A673 (cell line): ENCODE measurements at regions not wholly inside any gene's neighbourhood (a gene's known extent, or its start where the extent isn't known, plus 50 kb on each side); places are given as distances from the start of the nearest gene placed in this dataset.

Experiments
- BruUV-seq: library from RNA; stranded (reverse); fragments of 400-500 nt; replicated peaks from 2 replicates; lab custom pipeline; 2021; lab: Mats Ljungman, UMichigan
- CTCF ChIA-PET: fragments of 300-600 bp; sonication (Branson Sonifier 250); formaldehyde crosslinking; loops from one replicate; lab custom pipeline; 2022; ENCODE audit warnings: antibody characterized with exemption; lab: Charles Lee
- POLR2A ChIA-PET: fragments of 300-600 bp; sonication (Branson Sonifier 250); formaldehyde crosslinking; loops from one replicate; lab custom pipeline; 2022; ENCODE audit warnings: antibody characterized with exemption; ENCODE audit not compliant: low non-redundant PET; lab: Charles Lee
- DNase-seq: peaks from one replicate; pipeline ENCODE4 v3.0.0-alpha.2; 2015; ENCODE audit warnings: low spot score
- H3K27ac ChIP-seq: fragments of 200-600 bp; sonication (generic); 2 replicates; pipeline ENCODE4 v1.5.1; 2016; ENCODE audit warnings: mixed run types, low read depth, mild to moderate bottlenecking, mixed read lengths, antibody characterized with exemption, low read length; ENCODE audit not compliant: poor library complexity, severe bottlenecking
- H3K27me3 ChIP-seq: fragments of 200-600 bp; sonication (generic); replicated peaks from 2 replicates; pipeline ENCODE4 v1.6.1; 2017; ENCODE audit warnings: mixed run types, low read depth, mild to moderate bottlenecking, mixed read lengths, antibody characterized with exemption, low read length; ENCODE audit not compliant: insufficient read depth, poor library complexity
- H3K36me3 ChIP-seq: fragments of 200-600 bp; sonication (generic); 2 replicates; pipeline ENCODE4 v1.6.1; 2016; ENCODE audit warnings: mixed run types, mild to moderate bottlenecking, mixed read lengths, antibody characterized with exemption, low read length; ENCODE audit not compliant: insufficient read depth, poor library complexity, severe bottlenecking
- H3K4me1 ChIP-seq: fragments of 200-600 bp; sonication (generic); 2 replicates; pipeline ENCODE4 v1.6.1; 2017; ENCODE audit warnings: mixed run types, mild to moderate bottlenecking, mixed read lengths, antibody characterized with exemption, low read length; ENCODE audit not compliant: insufficient read depth, poor library complexity, severe bottlenecking
- H3K4me3 ChIP-seq: fragments of 200-600 bp; sonication (generic); 2 replicates; pipeline ENCODE4 v1.5.1; 2016; ENCODE audit warnings: low read depth, mixed run types, mild to moderate bottlenecking, mixed read lengths, low read length; ENCODE audit not compliant: poor library complexity, severe bottlenecking
- H3K9me3 ChIP-seq: fragments of 200-600 bp; sonication (generic); 2 replicates; pipeline ENCODE4 v1.6.1; 2016; ENCODE audit warnings: mixed run types, low read depth, mild to moderate bottlenecking, mixed read lengths, antibody characterized with exemption, low read length; ENCODE audit not compliant: poor library complexity, severe bottlenecking
- EZH2 ChIP-seq: fragments of 200-600 bp; sonication (generic); IDR thresholded peaks from 2 replicates; pipeline ENCODE4 v1.6.1; 2017; ENCODE audit warnings: borderline replicate concordance, low read depth, mild to moderate bottlenecking, mixed read lengths, antibody characterized with exemption, low read length; ENCODE audit not compliant: poor library complexity, severe bottlenecking
- intact Hi-C: fragments of 100-400 bp; cut with micrococcal nuclease; formaldehyde crosslinking; loops from one replicate; pipeline ENCODE4 v1.10.0; 2022; ENCODE audit not compliant: unreplicated experiment
- TF ChIP-seq, protein P1 (sequence below): fragments of 300-800, 200-600 bp; sonication (generic); conservative IDR thresholded peaks from 2 replicates; pipeline ENCODE4 v1.5.1; 2017; ENCODE audit warnings: low read depth, mild to moderate bottlenecking, antibody characterized with exemption, low read length, moderate library complexity, mixed read lengths

GRCh38 chr2:12223732-12224131, 477.3 kb downstream of the LPIN1 start:
- ChIA-PET CTCF (no interaction called here), POLR2A (no interaction called here)
- no peak for DNase-seq
- Histone ChIP-seq H3K27ac (no peak overlapping the region), H3K4me3 (no peak overlapping the region), H3K27me3 (no peaks in the 10 kb centered on the region), H3K9me3 (peaks cover 19% of the 10 kb centered on the region), H3K4me1 (no peaks in the 10 kb centered on the region), H3K36me3 (no peaks in the 10 kb centered on the region)
- intact Hi-C loops: no loop called here
- BruUV-seq: no TSS peak
- TF ChIP-seq EZH2: no peak
- TF ChIP-seq, protein P1, sequence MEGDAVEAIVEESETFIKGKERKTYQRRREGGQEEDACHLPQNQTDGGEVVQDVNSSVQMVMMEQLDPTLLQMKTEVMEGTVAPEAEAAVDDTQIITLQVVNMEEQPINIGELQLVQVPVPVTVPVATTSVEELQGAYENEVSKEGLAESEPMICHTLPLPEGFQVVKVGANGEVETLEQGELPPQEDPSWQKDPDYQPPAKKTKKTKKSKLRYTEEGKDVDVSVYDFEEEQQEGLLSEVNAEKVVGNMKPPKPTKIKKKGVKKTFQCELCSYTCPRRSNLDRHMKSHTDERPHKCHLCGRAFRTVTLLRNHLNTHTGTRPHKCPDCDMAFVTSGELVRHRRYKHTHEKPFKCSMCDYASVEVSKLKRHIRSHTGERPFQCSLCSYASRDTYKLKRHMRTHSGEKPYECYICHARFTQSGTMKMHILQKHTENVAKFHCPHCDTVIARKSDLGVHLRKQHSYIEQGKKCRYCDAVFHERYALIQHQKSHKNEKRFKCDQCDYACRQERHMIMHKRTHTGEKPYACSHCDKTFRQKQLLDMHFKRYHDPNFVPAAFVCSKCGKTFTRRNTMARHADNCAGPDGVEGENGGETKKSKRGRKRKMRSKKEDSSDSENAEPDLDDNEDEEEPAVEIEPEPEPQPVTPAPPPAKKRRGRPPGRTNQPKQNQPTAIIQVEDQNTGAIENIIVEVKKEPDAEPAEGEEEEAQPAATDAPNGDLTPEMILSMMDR: no peak

DNA sequence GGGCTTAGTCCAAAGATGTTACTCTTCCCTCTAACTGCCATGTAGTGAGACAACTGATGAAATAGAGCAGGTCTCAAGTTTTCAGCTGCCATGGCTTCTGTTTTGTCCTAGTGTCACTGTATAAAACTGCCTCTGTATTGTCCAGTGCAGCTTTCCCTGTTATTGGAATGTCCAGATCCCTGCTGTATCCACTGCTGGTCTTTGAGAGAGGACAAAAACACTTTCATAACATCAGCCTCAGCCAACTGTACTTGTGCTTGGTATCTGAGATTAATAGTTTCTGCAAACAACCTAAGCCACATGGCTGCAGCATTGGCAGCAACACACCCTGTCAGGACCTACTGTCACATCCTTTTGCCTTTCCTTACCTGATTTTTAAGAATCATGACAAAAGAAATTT, 480.2 kb downstream of the LPIN1 start:
- H3K4me3 ChIP-seq: no peak overlapping the region
- ChIA-PET POLR2A (no interaction called here), CTCF (no interaction called here)
- H3K4me1 ChIP-seq: no peaks in the 10 kb centered on the region
- no peaks in the 10 kb centered on the region for H3K36me3 ChIP-seq
- intact Hi-C loops: no loop called here
- H3K27ac ChIP-seq: no peak overlapping the region
- TF ChIP-seq EZH2: no peak
- TF ChIP-seq, protein P1: no peak
- BruUV-seq: no TSS peak
- DNase-seq: no peak
- peaks cover 19% of the 10 kb centered on the region for H3K9me3 ChIP-seq
- no peaks in the 10 kb centered on the region for H3K27me3 ChIP-seq

- Histone ChIP-seq H3K27ac (no peak overlapping the region), H3K9me3 (peaks cover 19% of the 10 kb centered on the region), H3K36me3 (no peaks in the 10 kb centered on the region), H3K4me1 (no peaks in the 10 kb centered on the region), H3K4me3 (no peak overlapping the region), H3K27me3 (no peaks in the 10 kb centered on the region)
- TF ChIP-seq, protein P1: no peak
- no peak for TF ChIP-seq EZH2
- intact Hi-C loops: no loop called here
- CTCF ChIA-PET: no interaction called here
- POLR2A ChIA-PET: no interaction called here
- DNase-seq: no peak
- BruUV-seq: no TSS peak
Measured at GRCh38 chr2:12227941-12228608, 481.6 kb downstream of the LPIN1 start.
